ENCODE measurements at regions not wholly inside any gene's neighbourhood (a gene's known extent, or its start where the extent isn't known, plus 50 kb on each side); places are given as distances from the start of the nearest gene placed in this dataset.
"Not testable (repeated sequence)": the region's sequence is repeated elsewhere in the genome, so short reads cannot be mapped to it uniquely, and the experiment has no call there.

- no peak for TF ChIP-seq CTCF (IDR thresholded peaks at IDR 0.05; ENCODE audit: low read depth, low read length)
- H3K27me3 ChIP-seq: no peaks in the 10 kb centered on the region
- no peaks in the 10 kb centered on the region for H3K9me3 ChIP-seq
- no peaks in the 10 kb centered on the region for H3K4me1 ChIP-seq
- no peak for DNase-seq
- no peaks in the 10 kb centered on the region for H3K36me3 ChIP-seq
- no peak overlapping the region for H3K4me3 ChIP-seq (ENCODE audit: low read depth, low read length)
Measured at GRCh38 chr3:20478436-20478835, 292.4 kb upstream of the SGO1 start.

- not testable (repeated sequence) for H3K27me3 ChIP-seq; DNase-seq; H3K4me1 ChIP-seq; H3K9me3 ChIP-seq; H3K36me3 ChIP-seq; H3K4me3 ChIP-seq (ENCODE audit: low read depth, low read length)
Measured at GRCh38 chr3:20464237-20464636, 278.2 kb upstream of the SGO1 start.

- H3K27me3 ChIP-seq: no peaks in the 10 kb centered on the region
- no peaks in the 10 kb centered on the region for H3K4me1 ChIP-seq
- no peak for TF ChIP-seq CTCF (IDR thresholded peaks at IDR 0.05; ENCODE audit: low read depth, low read length)
- H3K4me3 ChIP-seq (ENCODE audit: low read depth, low read length): no peak overlapping the region
- no peaks in the 10 kb centered on the region for H3K9me3 ChIP-seq
- DNase-seq: no peak
- no peaks in the 10 kb centered on the region for H3K36me3 ChIP-seq
Measured at GRCh38 chr3:20462723-20463122, 276.7 kb upstream of the SGO1 start.

DNA sequence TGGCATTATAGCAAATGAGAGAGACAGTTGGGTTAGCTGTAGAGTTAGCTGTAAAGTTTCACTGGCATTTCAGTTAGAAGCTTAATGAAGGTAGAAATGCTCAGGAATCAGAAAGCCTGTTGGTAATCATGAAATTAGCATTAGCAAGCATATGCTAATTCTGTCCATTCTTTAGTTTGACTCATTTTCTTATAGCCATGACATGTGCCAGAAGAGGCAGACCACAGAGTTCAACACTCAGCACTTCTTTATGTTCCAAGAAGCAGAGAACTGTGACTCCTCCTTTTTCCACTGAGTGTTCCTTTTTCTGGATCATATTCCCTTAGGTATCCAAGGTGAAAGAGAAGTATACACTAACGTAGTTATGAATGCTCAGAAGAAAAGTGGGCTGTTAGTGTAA, 276.2 kb upstream of the SGO1 start:
- Histone ChIP-seq H3K27me3 (no peaks in the 10 kb centered on the region), H3K9me3 (no peaks in the 10 kb centered on the region), H3K4me3 (ENCODE audit: low read depth, low read length) (no peak overlapping the region), H3K4me1 (no peaks in the 10 kb centered on the region), H3K36me3 (no peaks in the 10 kb centered on the region)
- TF ChIP-seq CTCF (IDR thresholded peaks at IDR 0.05; ENCODE audit: low read depth, low read length): no peak
- DNase-seq: no peak

DNA sequence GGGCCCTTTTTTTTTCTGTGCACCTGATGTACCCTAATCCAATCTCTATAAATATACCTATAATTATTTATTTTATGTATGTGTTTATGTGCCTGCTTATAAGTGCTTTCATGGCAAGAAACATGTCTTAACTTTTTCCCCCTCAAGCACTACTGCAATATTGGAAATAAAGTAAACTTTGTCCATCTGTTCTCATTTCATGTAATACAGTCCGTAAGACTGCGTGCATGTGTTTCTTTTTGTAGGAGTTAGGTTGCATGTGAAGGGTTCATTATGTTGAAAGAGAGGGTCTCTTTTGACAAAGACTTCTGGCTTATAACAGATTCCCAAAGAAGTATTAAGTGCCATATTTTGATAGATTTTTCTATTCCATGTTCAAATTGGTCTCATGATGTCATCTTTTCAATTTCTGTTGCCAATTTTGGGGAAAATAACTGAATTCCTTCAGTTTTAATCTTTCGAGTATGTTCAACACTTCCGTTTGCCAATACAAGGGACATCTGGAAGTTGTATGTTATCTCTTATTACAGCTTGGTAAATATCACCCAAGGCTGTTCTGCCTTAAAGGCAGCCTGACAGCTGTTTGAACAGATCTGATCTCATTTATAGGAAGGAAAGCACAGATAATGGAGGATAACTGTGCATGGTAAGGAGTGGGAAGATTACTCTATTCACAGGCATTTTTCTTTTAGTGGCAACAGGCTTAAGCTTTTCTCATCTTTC, 273.1 kb upstream of the SGO1 start:
- no peak for TF ChIP-seq CTCF (IDR thresholded peaks at IDR 0.05; ENCODE audit: low read depth, low read length)
- DNase-seq: no peak
- no peaks in the 10 kb centered on the region for H3K36me3 ChIP-seq
- H3K4me3 ChIP-seq (ENCODE audit: low read depth, low read length): no peak overlapping the region
- no peaks in the 10 kb centered on the region for H3K27me3 ChIP-seq
- no peaks in the 10 kb centered on the region for H3K4me1 ChIP-seq
- no peaks in the 10 kb centered on the region for H3K9me3 ChIP-seq

- no peak overlapping the region for H3K4me3 ChIP-seq (ENCODE audit: low read depth, low read length)
- H3K27me3 ChIP-seq: no peaks in the 10 kb centered on the region
- TF ChIP-seq CTCF (IDR thresholded peaks at IDR 0.05; ENCODE audit: low read depth, low read length): no peak
- DNase-seq: no peak
- H3K9me3 ChIP-seq: no peaks in the 10 kb centered on the region
- no peaks in the 10 kb centered on the region for H3K4me1 ChIP-seq
- H3K36me3 ChIP-seq: no peaks in the 10 kb centered on the region
Measured at GRCh38 chr3:20456511-20456910, 270.5 kb upstream of the SGO1 start.

All from BE2C (cell line).